HCT116 (cell line): ENCODE measurements at regions not wholly inside any gene's neighbourhood (a gene's known extent, or its start where the extent isn't known, plus 50 kb on each side); places are given as distances from the start of the nearest gene placed in this dataset.

Experiments used
- ATAC-seq: fragments of 200-7000 bp; cut with Tn5 transposase; 2 replicates; pipeline ENCODE4 v1.9.1; 2020; ENCODE audit warnings: mild to moderate bottlenecking, moderate library complexity
- BruUV-seq: library from RNA; stranded (reverse); fragments of 400-500 nt; replicated peaks from 2 replicates; lab custom pipeline; 2021; lab: Mats Ljungman, UMichigan
- CTCF ChIA-PET: fragments of 300-600 bp; sonication (Branson Sonifier 250); formaldehyde crosslinking; loops from one replicate; lab custom pipeline; 2021; ENCODE audit warnings: antibody characterized with exemption; lab: Charles Lee
- POLR2A ChIA-PET: fragments of 300-600, 350-600 bp; sonication (Branson Sonifier 250); formaldehyde crosslinking; loops from one replicate; lab custom pipeline; 2021; ENCODE audit warnings: antibody characterized with exemption; lab: Charles Lee
- RAD21 ChIA-PET, 2 experiments: fragments of 300-600 bp; sonication (Branson Sonifier 250); formaldehyde crosslinking; loops; one replicate each; lab custom pipeline; 2023; ENCODE audit warnings: low total read pairs in 2 of 2; ENCODE audit not compliant: uncharacterized antibody in 2 of 2, unreplicated experiment in 2 of 2, low non-redundant PET in 1 of 2; lab: Charles Lee
- DNase-seq: peaks from one replicate; pipeline ENCODE4 v3.0.0-alpha.2; 2010; ENCODE audit warnings: low read depth, low spot score
- H2AFZ ChIP-seq: fragments of 200-600 bp; shearing (Covaris generic), sonication (generic); 2 replicates; pipeline ENCODE4 v1.6.1; 2017; ENCODE audit warnings: low read depth, mixed run types, mixed read lengths, antibody characterized with exemption, low read length; ENCODE audit not compliant: poor library complexity, severe bottlenecking
- H3K27ac ChIP-seq: 2 replicates; pipeline ENCODE4 v1.5.1; 2012; ENCODE audit warnings: low read depth, low read length
- H3K27me3 ChIP-seq: fragments of 200-600 bp; sonication (generic); 2 replicates; pipeline ENCODE4 v1.6.1; 2016; ENCODE audit warnings: mixed run types, low read length, mixed read lengths; ENCODE audit not compliant: insufficient read depth
- H3K36me3 ChIP-seq, 2 experiments: fragments of 200-500 bp in 1 of 2; fragments of 200-600 bp in 1 of 2; sonication (Bioruptor generic) in 1 of 2; sonication (generic) in 1 of 2; 2 replicates each; pipeline versions ENCODE4 v1.5.1 to v1.6.1; 2014 to 2016; ENCODE audit warnings: low read length in 2 of 2, inconsistent platforms in 1 of 2, mixed read lengths in 1 of 2, mixed run types in 1 of 2; ENCODE audit not compliant: insufficient read depth in 2 of 2, control insufficient read depth in 1 of 2
- H3K4me1 ChIP-seq, 2 experiments: fragments of 200-600 bp in 1 of 2; sonication (generic) in 1 of 2; 2 replicates each; pipeline versions ENCODE4 v1.5.1 to v1.6.1; 2012 to 2017; ENCODE audit warnings: low read length in 2 of 2, inconsistent platforms in 1 of 2, mild to moderate bottlenecking in 1 of 2, mixed read lengths in 1 of 2, mixed run types in 1 of 2, moderate library complexity in 1 of 2; ENCODE audit not compliant: insufficient read depth in 2 of 2, control insufficient read depth in 1 of 2
- H3K4me2 ChIP-seq: fragments of 200-600 bp; sonication (generic); 2 replicates; pipeline ENCODE4 v1.6.1; 2017; ENCODE audit warnings: mixed run types, low read length, mixed read lengths
- H3K4me3 ChIP-seq, 2 experiments: fragments of 200-600 bp in 1 of 2; sonication (generic) in 1 of 2; replicated peaks in 1 of 2; 2 replicates each; pipeline ENCODE4 v1.5.1; 2011 to 2016; ENCODE audit warnings: low read length in 2 of 2, control low read depth in 1 of 2, low read depth in 1 of 2, mild to moderate bottlenecking in 1 of 2, mixed read lengths in 1 of 2, mixed run types in 1 of 2
- H3K79me2 ChIP-seq: fragments of 200-600 bp; sonication (generic); 2 replicates; pipeline ENCODE4 v1.6.1; 2017; ENCODE audit warnings: mild to moderate bottlenecking, mixed run types, low read length, moderate library complexity, mixed read lengths; ENCODE audit not compliant: insufficient read depth
- H3K9ac ChIP-seq: fragments of 200-600 bp; sonication (generic); 2 replicates; pipeline ENCODE4 v1.6.1; 2016; ENCODE audit warnings: low read length, mixed read lengths
- H3K9me2 ChIP-seq: fragments of 200-600 bp; sonication (generic), shearing (Covaris generic); 2 replicates; pipeline ENCODE4 v1.6.1; 2017; ENCODE audit warnings: mixed run types, mild to moderate bottlenecking, moderate library complexity; ENCODE audit not compliant: insufficient read depth
- H3K9me3 ChIP-seq, 2 experiments: fragments of 200-500 bp in 1 of 2; fragments of 200-600 bp in 1 of 2; sonication (Bioruptor generic) in 1 of 2; sonication (generic) in 1 of 2; 2 replicates each; pipeline ENCODE4 v1.6.1; 2014 to 2017; ENCODE audit warnings: low read length in 2 of 2, mixed read lengths in 2 of 2, inconsistent platforms in 1 of 2, low read depth in 1 of 2, mild to moderate bottlenecking in 1 of 2, mixed run types in 1 of 2, moderate library complexity in 1 of 2; ENCODE audit not compliant: control insufficient read depth in 1 of 2, insufficient read depth in 1 of 2
- H4K20me1 ChIP-seq: fragments of 200-600 bp; sonication (generic), shearing (Covaris generic); 2 replicates; pipeline ENCODE4 v1.6.1; 2017; ENCODE audit warnings: mixed run types, mild to moderate bottlenecking, moderate library complexity; ENCODE audit not compliant: insufficient read depth
- CTCF ChIP-seq, 3 experiments: fragments of 200-600 bp in 1 of 3; sonication (generic) in 1 of 3; IDR thresholded peaks in 2 of 3; conservative IDR thresholded peaks in 1 of 3; 2 replicates each; pipeline ENCODE4 v1.5.1; 2012 to 2017; ENCODE audit warnings: low read depth in 2 of 3, low read length in 2 of 3, antibody characterized with exemption in 1 of 3, borderline replicate concordance in 1 of 3, control low read depth in 1 of 3, mild to moderate bottlenecking in 1 of 3, mixed read lengths in 1 of 3, mixed run types in 1 of 3, moderate library complexity in 1 of 3; ENCODE audit not compliant: insufficient read depth in 1 of 3
- EGR1 ChIP-seq: IDR thresholded peaks from 2 replicates; pipeline ENCODE4 v1.6.1; 2012; ENCODE audit warnings: low read depth
- EZH2 ChIP-seq: fragments of 200-600 bp; sonication (generic); IDR thresholded peaks from 2 replicates; pipeline ENCODE4 v1.6.1; 2017; ENCODE audit warnings: antibody characterized with exemption, mixed run types
- POLR2A ChIP-seq: IDR thresholded peaks from 2 replicates; pipeline ENCODE4 v1.7.0; 2011; ENCODE audit warnings: borderline replicate concordance; ENCODE audit not compliant: insufficient read depth, insufficient read length; ENCODE audit errors: extremely low read depth
- POLR2AphosphoS5 ChIP-seq: IDR thresholded peaks from 2 replicates; pipeline ENCODE4 v1.6.1; 2011; ENCODE audit warnings: mild to moderate bottlenecking, low read depth, low read length, moderate library complexity
- SIN3A ChIP-seq: IDR thresholded peaks from 2 replicates; pipeline ENCODE4 v1.6.1; 2012; ENCODE audit warnings: low read depth
- SP1 ChIP-seq: IDR thresholded peaks from 2 replicates; pipeline ENCODE4 v1.6.1; 2012; ENCODE audit warnings: low read depth
- YY1 ChIP-seq: IDR thresholded peaks from 2 replicates; pipeline ENCODE4 v1.6.1; 2011; ENCODE audit warnings: low read length, low read depth, moderate library complexity, mild to moderate bottlenecking; ENCODE audit not compliant: insufficient replicate concordance; ENCODE audit errors: extremely low read depth
- ZBTB33 ChIP-seq: IDR thresholded peaks from 2 replicates; pipeline ENCODE4 v1.6.1; 2011; ENCODE audit warnings: mild to moderate bottlenecking, low read length, moderate library complexity; ENCODE audit not compliant: insufficient replicate concordance; ENCODE audit errors: extremely low read depth
- ZFX ChIP-seq: fragments of 450-650 bp; IDR thresholded peaks from 2 replicates; pipeline ENCODE4 v1.6.1; 2017
- ZNF274 ChIP-seq: fragments of 200-500 bp; sonication (Bioruptor generic); IDR thresholded peaks from 2 replicates; pipeline ENCODE4 v1.6.1; 2014; ENCODE audit warnings: mild to moderate bottlenecking, low read depth, low read length, inconsistent platforms
- intact Hi-C: fragments of 100-400 bp; cut with micrococcal nuclease; formaldehyde crosslinking; loops from 2 replicates; pipeline ENCODE4 v1.10.0; 2022

GRCh38 chr2:155839436-155839835 lies 493.1 kb downstream of the NR4A2 start:
- H3K36me3 ChIP-seq = no peaks in the 10 kb centered on the region
- H3K9me3 ChIP-seq = no peaks in the 10 kb centered on the region
- CTCF ChIA-PET = no interaction called here
- H3K9ac ChIP-seq = no peak overlapping the region
- H3K4me2 ChIP-seq = no peak overlapping the region
- no peak overlapping the region for H3K4me3 ChIP-seq
- no peaks in the 10 kb centered on the region for H3K4me1 ChIP-seq
- no peaks in the 10 kb centered on the region for H4K20me1 ChIP-seq
- no peaks in the 10 kb centered on the region for H3K79me2 ChIP-seq
- no peak for TF ChIP-seq POLR2A
- TF ChIP-seq, all 23 proteins: peak for 0
- DNase-seq (no peak), ATAC-seq (no peak)
- RAD21 ChIA-PET = no interaction called here
- Histone ChIP-seq H3K27me3 (no peaks in the 10 kb centered on the region), H3K9me2 (no peaks in the 10 kb centered on the region), H3K27ac (no peak overlapping the region), H2AFZ (no peak overlapping the region)
- BruUV-seq = no TSS peak
- intact Hi-C loops = no loop called here
- POLR2A ChIA-PET = no interaction called here

GRCh38 chr2:155836439-155836838 lies 496.1 kb downstream of the NR4A2 start:
- Histone ChIP-seq H3K9me2 (no peaks in the 10 kb centered on the region), H3K4me1 (no peaks in the 10 kb centered on the region), H3K4me3 (no peak overlapping the region), H4K20me1 (no peaks in the 10 kb centered on the region), H2AFZ (no peak overlapping the region), H3K9me3 (no peaks in the 10 kb centered on the region), H3K27me3 (no peaks in the 10 kb centered on the region), H3K9ac (no peak overlapping the region), H3K79me2 (no peaks in the 10 kb centered on the region), H3K36me3 (no peaks in the 10 kb centered on the region), H3K4me2 (no peak overlapping the region), H3K27ac (no peak overlapping the region)
- ATAC-seq (no peak), DNase-seq (no peak)
- ChIA-PET POLR2A (no interaction called here), CTCF (no interaction called here), RAD21 (no interaction called here)
- TF ChIP-seq SIN3A (no peak), POLR2AphosphoS5 (no peak), ZNF274 (no peak), YY1 (no peak), POLR2A (no peak), SP1 (no peak), ZFX (no peak), EZH2 (no peak), EGR1 (no peak), ZBTB33 (no peak), CTCF (IDR thresholded peaks at IDR 0.05 in 2 of 3, conservative IDR thresholded peaks at IDR 0.05 in 1 of 3; ENCODE audit: borderline replicate concordance in 1 of 3, insufficient read depth in 1 of 3, low read depth in 2 of 3, low read length in 2 of 3) (no peak)
- intact Hi-C loops = no loop called here
- BruUV-seq = no TSS peak
